HEK293 (cell line): ENCODE measurements at regions not wholly inside any gene's neighbourhood (a gene's known extent, or its start where the extent isn't known, plus 50 kb on each side); places are given as distances from the start of the nearest gene placed in this dataset.

ENCODE experiments used
- CTCF ChIA-PET: fragments of 350-600 bp; formaldehyde crosslinking; extraction: SDS; loops from one replicate; lab custom pipeline; 2021; ENCODE audit warnings: antibody characterized with exemption; lab: Yijun Ruan, JAX
- POLR2A ChIA-PET: fragments of 300-600 bp; formaldehyde crosslinking; extraction: SDS; loops from one replicate; lab custom pipeline; 2020; ENCODE audit warnings: antibody characterized with exemption, inconsistent platforms; lab: Yijun Ruan, JAX
- H3K27ac ChIP-seq: fragments of 200-500 bp; sonication (Bioruptor generic); 2 replicates; pipeline ENCODE4 v1.5.1; 2014; ENCODE audit warnings: low read depth, low read length, control low read depth, inconsistent platforms; ENCODE audit errors: extremely low read depth
- H3K36me3 ChIP-seq, 2 experiments: fragments of 200-500 bp in 1 of 2; sonication (Bioruptor generic) in 1 of 2; 1 replicate in 1 of 2; 2 replicates in 1 of 2; pipeline ENCODE4 v1.5.1; 2014 to 2017; ENCODE audit warnings: inconsistent platforms in 2 of 2, low read length in 2 of 2; ENCODE audit not compliant: control insufficient read depth in 2 of 2, insufficient read depth in 1 of 2
- H3K4me1 ChIP-seq: fragments of 200-500 bp; sonication (Bioruptor generic); 2 replicates; pipeline ENCODE4 v1.5.1; 2014; ENCODE audit warnings: mild to moderate bottlenecking, low read length, inconsistent platforms; ENCODE audit not compliant: control insufficient read depth, insufficient read depth
- H3K4me3 ChIP-seq: 2 replicates; pipeline ENCODE4 v1.5.1; 2011; ENCODE audit warnings: low read depth, mild to moderate bottlenecking, control low read depth, low read length, moderate library complexity
- H3K9me3 ChIP-seq: fragments of 200-500 bp; sonication (Bioruptor generic); 2 replicates; pipeline ENCODE4 v1.5.1; 2014; ENCODE audit warnings: low read depth, low read length, inconsistent platforms; ENCODE audit not compliant: control insufficient read depth, insufficient read depth
- KLF9 ChIP-seq: fragments of 450-650 bp; formaldehyde crosslinking; IDR thresholded peaks from 2 replicates; pipeline ENCODE4 v1.5.1; 2016; ENCODE audit warnings: missing biosample characterization, missing genetic modification characterization, low read depth
- MEIS1 ChIP-seq: sonication (generic); formaldehyde crosslinking; IDR thresholded peaks from 2 replicates; pipeline ENCODE4 v1.8.1; 2022; ENCODE audit warnings: missing genetic modification reagents, mild to moderate bottlenecking, borderline replicate concordance
- OSR2 ChIP-seq: fragments of 450-650 bp; formaldehyde crosslinking; IDR thresholded peaks from 2 replicates; pipeline ENCODE4 v1.5.1; 2016; ENCODE audit warnings: missing biosample characterization, missing genetic modification characterization
- PRDM1 ChIP-seq: fragments of 450-650 bp; formaldehyde crosslinking; IDR thresholded peaks from 2 replicates; pipeline ENCODE4; 2016; ENCODE audit warnings: missing biosample characterization, missing genetic modification characterization
- WT1 ChIP-seq: fragments of 450-650 bp; formaldehyde crosslinking; IDR thresholded peaks from 2 replicates; pipeline ENCODE4 v1.5.1; 2016; ENCODE audit warnings: missing biosample characterization, missing genetic modification characterization
- ZBTB21 ChIP-seq: fragments of 450-650 bp; formaldehyde crosslinking; IDR thresholded peaks from 2 replicates; pipeline ENCODE4 v1.5.1; 2017; ENCODE audit warnings: missing biosample characterization, missing genetic modification characterization
- ZNF114 ChIP-seq: fragments of 450-650 bp; formaldehyde crosslinking; IDR thresholded peaks from 2 replicates; pipeline ENCODE4 v1.5.0; 2017; ENCODE audit warnings: missing biosample characterization, missing genetic modification characterization
- ZNF248 ChIP-seq: fragments of 450-650 bp; formaldehyde crosslinking; IDR thresholded peaks from 2 replicates; pipeline ENCODE4 v1.5.1; 2017; ENCODE audit warnings: missing biosample characterization, missing genetic modification characterization
- ZNF274 ChIP-seq, 2 experiments: fragments of 200-500 bp in 1 of 2; fragments of 450-650 bp in 1 of 2; sonication (Bioruptor generic) in 1 of 2; formaldehyde crosslinking in 1 of 2; IDR thresholded peaks; 2 replicates each; pipeline versions ENCODE4 v1.5.1 to v1.6.1; 2014 to 2016; ENCODE audit warnings: borderline replicate concordance in 1 of 2, inconsistent platforms in 1 of 2, low read length in 1 of 2, missing biosample characterization in 1 of 2, missing genetic modification characterization in 1 of 2
- ZNF302 ChIP-seq: fragments of 450-650 bp; formaldehyde crosslinking; IDR thresholded peaks from 2 replicates; pipeline ENCODE4 v1.5.1; 2016; ENCODE audit warnings: missing biosample characterization, missing genetic modification characterization, low read depth
- ZNF362 ChIP-seq: fragments of 450-650 bp; formaldehyde crosslinking; IDR thresholded peaks from 2 replicates; pipeline ENCODE4 v1.5.1; 2016; ENCODE audit warnings: missing biosample characterization, missing genetic modification characterization
- ZNF366 ChIP-seq: fragments of 450-650 bp; formaldehyde crosslinking; conservative IDR thresholded peaks from 2 replicates; pipeline ENCODE4 v1.5.1; 2016; ENCODE audit warnings: missing biosample characterization, missing genetic modification characterization
- ZNF529 ChIP-seq: fragments of 450-650 bp; formaldehyde crosslinking; IDR thresholded peaks from 2 replicates; pipeline ENCODE4 v1.5.1; 2017; ENCODE audit warnings: missing genetic modification characterization, missing biosample characterization; ENCODE audit not compliant: insufficient replicate concordance
- ZNF548 ChIP-seq: fragments of 450-650 bp; formaldehyde crosslinking; IDR thresholded peaks from 2 replicates; pipeline ENCODE4 v1.5.1; 2016; ENCODE audit warnings: missing biosample characterization, missing genetic modification characterization
- ZNF555 ChIP-seq: fragments of 450-650 bp; formaldehyde crosslinking; conservative IDR thresholded peaks from 2 replicates; pipeline ENCODE4 v1.5.1; 2017; ENCODE audit warnings: missing biosample characterization, mild to moderate bottlenecking, missing genetic modification characterization, inconsistent platforms
- ZNF580 ChIP-seq: fragments of 450-650 bp; formaldehyde crosslinking; IDR thresholded peaks from 2 replicates; pipeline ENCODE4 v1.5.1; 2016; ENCODE audit warnings: missing biosample characterization, missing genetic modification characterization
- ZNF623 ChIP-seq: fragments of 450-650 bp; formaldehyde crosslinking; IDR thresholded peaks from 2 replicates; pipeline ENCODE4 v1.5.1; 2016; ENCODE audit warnings: missing biosample characterization, missing genetic modification characterization
- ZNF629 ChIP-seq: fragments of 450-650 bp; formaldehyde crosslinking; IDR thresholded peaks from 2 replicates; pipeline ENCODE4 v1.5.1; 2017; ENCODE audit warnings: missing biosample characterization, missing genetic modification characterization
- ZNF639 ChIP-seq: fragments of 450-650 bp; formaldehyde crosslinking; IDR thresholded peaks from 2 replicates; pipeline ENCODE4 v1.5.1; 2016; ENCODE audit warnings: missing biosample characterization, missing genetic modification characterization
- ZNF704 ChIP-seq: fragments of 450-650 bp; formaldehyde crosslinking; IDR thresholded peaks from 2 replicates; pipeline ENCODE4 v1.5.1; 2016; ENCODE audit warnings: missing biosample characterization, missing genetic modification characterization
- ZNF76 ChIP-seq: fragments of 450-650 bp; formaldehyde crosslinking; IDR thresholded peaks from 2 replicates; pipeline ENCODE4; 2016; ENCODE audit warnings: low read depth, missing biosample characterization, missing genetic modification characterization, borderline replicate concordance
- ZNF768 ChIP-seq: fragments of 450-650 bp; formaldehyde crosslinking; IDR thresholded peaks from 2 replicates; pipeline ENCODE4 v1.5.1; 2018; ENCODE audit warnings: missing biosample characterization, mild to moderate bottlenecking, missing genetic modification characterization
- ZSCAN5A ChIP-seq: fragments of 450-650 bp; formaldehyde crosslinking; IDR thresholded peaks from 2 replicates; pipeline ENCODE4 v1.5.1; 2016; ENCODE audit warnings: missing biosample characterization, missing genetic modification characterization

GRCh38 chr7:156429514-156429913 lies 211.1 kb upstream of the RNF32 start:
- Histone ChIP-seq H3K27ac (no peak overlapping the region), H3K36me3 (no peaks in the 10 kb centered on the region), H3K4me3 (no peak overlapping the region), H3K4me1 (no peaks in the 10 kb centered on the region), H3K9me3 (no peaks in the 10 kb centered on the region)
- TF ChIP-seq ZNF362 (tag by site-specific recombination): no peak
- TF ChIP-seq ZNF274 (IDR thresholded peaks at IDR 0.05; ENCODE audit: low read length): no peak
- TF ChIP-seq ZNF274 (tag by site-specific recombination; IDR thresholded peaks at IDR 0.05; ENCODE audit: borderline replicate concordance): no peak
- TF ChIP-seq ZNF76: no peak
- TF ChIP-seq KLF9 (tag by site-specific recombination): no peak
- TF ChIP-seq PRDM1: no peak
- no peak for TF ChIP-seq ZNF580 (tag by site-specific recombination)
- TF ChIP-seq ZNF366 (tag by site-specific recombination): no peak
- TF ChIP-seq ZNF529 (tag by site-specific recombination): no peak
- no peak for TF ChIP-seq MEIS1 (CRISPR knock-in tag)
- POLR2A ChIA-PET: no interaction called here
- CTCF ChIA-PET: no interaction called here

- H3K27ac ChIP-seq: no peak overlapping the region
- no peaks in the 10 kb centered on the region for H3K9me3 ChIP-seq
- ChIA-PET POLR2A (no interaction called here), CTCF (no interaction called here)
- H3K4me3 ChIP-seq: no peak overlapping the region
- H3K36me3 ChIP-seq: no peaks in the 10 kb centered on the region
- no peaks in the 10 kb centered on the region for H3K4me1 ChIP-seq
- TF ChIP-seq ZBTB21 (tag by site-specific recombination) (peak; percentile 28; the same call in 1 of the 2 replicates), ZNF704 (tag by site-specific recombination) (no peak)
- TF ChIP-seq, all 188 proteins: peak for 1
Observed at GRCh38 chr7:156423876-156424275, 216.7 kb upstream of the RNF32 start.

GRCh38 chr7:156420496-156420895 lies 220.1 kb upstream of the RNF32 start:
- H3K36me3 ChIP-seq: no peaks in the 10 kb centered on the region
- no peaks in the 10 kb centered on the region for H3K4me1 ChIP-seq
- TF ChIP-seq ZNF548 (tag by site-specific recombination) (no peak), ZNF302 (tag by site-specific recombination) (no peak), ZNF629 (no peak), ZNF114 (tag by site-specific recombination) (no peak), PRDM1 (no peak)
- H3K4me3 ChIP-seq: no peak overlapping the region
- no peak overlapping the region for H3K27ac ChIP-seq
- no peaks in the 10 kb centered on the region for H3K9me3 ChIP-seq
- ChIA-PET CTCF (no interaction called here), POLR2A (no interaction called here)

- no peaks in the 10 kb centered on the region for H3K36me3 ChIP-seq
- no peak overlapping the region for H3K27ac ChIP-seq
- H3K9me3 ChIP-seq: no peaks in the 10 kb centered on the region
- ChIA-PET POLR2A (interaction anchor here (0.6 kb wide), 1 partner anchor 679 kb away, joined by 4 read pairs; no protein-coding TSS in a partner anchor), CTCF (no interaction called here)
- H3K4me3 ChIP-seq: no peak overlapping the region
- no peaks in the 10 kb centered on the region for H3K4me1 ChIP-seq
- TF ChIP-seq ZNF248 (tag by site-specific recombination) (no peak), ZNF623 (tag by site-specific recombination) (no peak), ZSCAN5A (tag by site-specific recombination) (no peak), OSR2 (tag by site-specific recombination) (no peak), ZNF555 (tag by site-specific recombination) (no peak), ZNF768 (tag by site-specific recombination) (no peak), WT1 (tag by site-specific recombination) (no peak), ZNF639 (tag by site-specific recombination) (no peak)
Observed at GRCh38 chr7:156419782-156420181, 220.8 kb upstream of the RNF32 start.
